Ovary (tissue), 3 donors: ENCODE measurements at regions not wholly inside any gene's neighbourhood (a gene's known extent, or its start where the extent isn't known, plus 50 kb on each side); places are given as distances from the start of the nearest gene placed in this dataset.

ENCODE experiments used
- CTCF ChIP-seq, 3 donors: fragments of 450-650 bp in 2 of 3; fragments of 200-600 bp in 1 of 3; IDR thresholded peaks; one replicate each; pipeline versions ENCODE4 v1.5.1 to v1.8.0; 2016 to 2022; ENCODE audit warnings: antibody characterized with exemption in 3 of 3, mild to moderate bottlenecking in 1 of 3
- EP300 ChIP-seq: sonication (generic); formaldehyde crosslinking; IDR thresholded peaks from one replicate; pipeline ENCODE4 v1.6.1; 2017; ENCODE audit warnings: antibody characterized with exemption
- POLR2A ChIP-seq: fragments of 450-650 bp; IDR thresholded peaks from one replicate; pipeline ENCODE4 v1.6.1; 2017; ENCODE audit warnings: antibody characterized with exemption, mild to moderate bottlenecking, moderate library complexity
- donor health status: DM: no; HTN: no; CAD: no.

GRCh38 chr12:13835652-13836051 is 145.8 kb downstream of the GRIN2B start:
- TF ChIP-seq EP300 (no peak), CTCF (IDR thresholded peaks at IDR 0.05) (no peak), POLR2A (no peak)
